Heart right ventricle (tissue), 16 donors: ENCODE measurements at regions not wholly inside any gene's neighbourhood (a gene's known extent, or its start where the extent isn't known, plus 50 kb on each side); places are given as distances from the start of the nearest gene placed in this dataset.

Experiments
- ATAC-seq, 8 donors: fragments of 200-7000 bp; cut with Tn5 transposase; one replicate each; pipeline ENCODE4 v1.9.1; 2020; ENCODE audit warnings: mild to moderate bottlenecking in 8 of 8, moderate library complexity in 8 of 8, moderate number of reproducible peaks in 1 of 8
- DNase-seq, 2 donors: peaks; one replicate each; pipeline ENCODE4 v3.0.0-alpha.2; 2020
- H3K27ac ChIP-seq, 10 donors: fragments of 200-600 bp; sonication (generic) in 2 of 10; one replicate each; pipeline versions ENCODE4 v1.5.0 to v1.8.0; 2020 to 2022; ENCODE audit warnings: mild to moderate bottlenecking in 3 of 10
- H3K27me3 ChIP-seq, 7 donors: fragments of 200-600 bp; one replicate each; pipeline ENCODE4 v1.8.0; 2021 to 2022; ENCODE audit warnings: mild to moderate bottlenecking in 2 of 7
- H3K36me3 ChIP-seq, 9 donors: fragments of 200-600 bp; sonication (generic) in 1 of 9; one replicate each; pipeline versions ENCODE4 v1.5.0 to v1.8.0; 2020 to 2022; ENCODE audit warnings: mild to moderate bottlenecking in 2 of 9
- H3K4me1 ChIP-seq, 9 donors: fragments of 200-600 bp; sonication (generic) in 1 of 9; one replicate each; pipeline versions ENCODE4 v1.5.0 to v1.8.0; 2020 to 2022; ENCODE audit warnings: mild to moderate bottlenecking in 4 of 9
- H3K4me3 ChIP-seq, 10 donors: fragments of 200-600 bp; sonication (generic) in 2 of 10; one replicate each; pipeline versions ENCODE4 v1.5.0 to v1.8.0; 2020 to 2022; ENCODE audit warnings: mild to moderate bottlenecking in 7 of 10, moderate library complexity in 2 of 10
- H3K9me3 ChIP-seq, 11 donors: fragments of 200-600 bp in 10 of 11; sonication (generic) in 2 of 11; one replicate each; pipeline versions ENCODE4 v1.5.0 to v1.8.0; 2013 to 2022; ENCODE audit warnings: mild to moderate bottlenecking in 2 of 11, control low read depth in 1 of 11, moderate library complexity in 1 of 11
- WGBS, 2 donors: extraction: QIAGEN DNeasy Blood & Tissue Kit; methylation state at CpG; one replicate each; pipeline ENCODE4 v1.1.7; 2013; ENCODE audit warnings: inconsistent platforms in 1 of 2; 5-methylcytosine and 5-hydroxymethylcytosine counted together
- intact Hi-C, 10 donors: fragments of 100-400 bp; cut with DNase I; formaldehyde crosslinking; loops; one replicate each; pipeline versions ENCODE4 v1.11.1 to v1.14.2; 2022
- TF ChIP-seq, protein P1 (sequence below), 9 donors: fragments of 200-600 bp; sonication (generic) in 2 of 9; IDR thresholded peaks; one replicate each; pipeline versions ENCODE4 v1.5.0 to v1.8.0; 2021 to 2022; ENCODE audit warnings: antibody characterized with exemption in 9 of 9, mild to moderate bottlenecking in 5 of 9, moderate library complexity in 1 of 9
- donor health status: Arrhythmogenic right ventricular cardiomyopathy.
- donor health status: ischemic (EF 13 %, LVEDD 7.1; RV severe dilation, severe dysfunction).
- donor health status: healthy with polysubstance abuse.
- donor health status: DM: no; HTN: yes; CAD: no.
- donor health status: DM: no; HTN: no; CAD: no.
- donor health status: ischemic (EF 25% LVEDD 6.9; RV normal size, moderate dysfunction).
- donor health status: ischemic (EF 25% LVEDD 5.7; RV mildly dilated, moderate dysfunction).
- donor health status: healthy.
- donor health status: DM: yes; HTN: yes; CAD: no.
- donor health status: Ischemic cardiomyopathy.
- donor health status: ischemic (EF 35%, LVEDD 5.7; RV mildly dilated, moderate dysfunction).
- donor health status: nonischemic (EF 11% LVEDD 7.7; RV severe dilation, severe dysfunction).
- donor health status: DM: yes; HTN: yes; CAD: no.
- donor health status: PGD.
- donor health status: ischemic (EF 29% LVEDD 5.4; RV normal size, mild dysfunction).
- donor health status: nonischemic (EF 23%, LVEDD 6.1; RV moderate dilation, normal function).

DNA sequence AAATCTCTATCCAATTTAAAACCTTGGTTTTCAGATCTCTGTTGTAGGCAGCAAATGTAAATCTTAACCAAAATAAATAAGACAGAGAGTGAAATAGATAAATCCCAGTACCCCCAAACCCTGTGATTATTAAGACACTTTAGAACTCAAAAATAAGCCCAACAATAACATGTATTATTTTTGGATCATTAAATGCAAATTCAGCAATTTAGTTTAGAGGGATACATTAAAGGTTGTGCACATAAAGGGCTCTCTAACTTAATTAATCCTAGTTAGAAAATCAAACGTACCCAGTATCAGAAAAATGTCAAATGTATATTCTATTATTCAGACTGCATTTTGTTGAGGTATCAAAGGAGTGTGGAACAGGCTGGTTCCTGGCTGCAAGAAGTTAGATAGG, 416.8 kb downstream of the SLC16A7 start:
- Histone ChIP-seq H3K9me3 (no peaks in the 10 kb centered on the region), H3K27me3 (no peaks in the 10 kb centered on the region), H3K4me3 (no peak overlapping the region)

DNA sequence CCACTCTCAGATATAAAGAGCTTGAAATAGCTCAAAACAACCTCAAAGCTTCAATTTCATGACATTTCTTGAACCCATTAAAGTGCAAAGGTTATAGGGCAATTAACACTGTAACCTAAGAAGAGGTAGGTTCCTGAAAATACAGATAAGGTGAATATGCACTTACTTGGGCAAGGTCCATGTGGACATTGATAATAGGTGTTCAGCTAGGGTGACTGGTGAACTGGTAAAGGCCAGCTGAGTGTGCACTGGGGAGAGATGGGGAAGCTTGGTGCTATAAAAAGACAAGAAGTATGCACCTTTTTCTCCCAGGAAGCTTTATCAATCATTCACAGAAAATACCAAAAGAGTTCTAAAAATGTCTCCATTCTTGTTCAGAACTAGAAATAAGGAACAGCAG, 418.6 kb downstream of the SLC16A7 start:
- no peak for ATAC-seq
- Histone ChIP-seq H3K36me3 (no peaks in the 10 kb centered on the region), H3K4me1 (no peaks in the 10 kb centered on the region), H3K27ac (no peak overlapping the region), H3K4me3 (no peak overlapping the region), H3K9me3 (no peaks in the 10 kb centered on the region), H3K27me3 (no peaks in the 10 kb centered on the region)
- no peak for DNase-seq
- intact Hi-C loops = no loop called here
- TF ChIP-seq, protein P1, sequence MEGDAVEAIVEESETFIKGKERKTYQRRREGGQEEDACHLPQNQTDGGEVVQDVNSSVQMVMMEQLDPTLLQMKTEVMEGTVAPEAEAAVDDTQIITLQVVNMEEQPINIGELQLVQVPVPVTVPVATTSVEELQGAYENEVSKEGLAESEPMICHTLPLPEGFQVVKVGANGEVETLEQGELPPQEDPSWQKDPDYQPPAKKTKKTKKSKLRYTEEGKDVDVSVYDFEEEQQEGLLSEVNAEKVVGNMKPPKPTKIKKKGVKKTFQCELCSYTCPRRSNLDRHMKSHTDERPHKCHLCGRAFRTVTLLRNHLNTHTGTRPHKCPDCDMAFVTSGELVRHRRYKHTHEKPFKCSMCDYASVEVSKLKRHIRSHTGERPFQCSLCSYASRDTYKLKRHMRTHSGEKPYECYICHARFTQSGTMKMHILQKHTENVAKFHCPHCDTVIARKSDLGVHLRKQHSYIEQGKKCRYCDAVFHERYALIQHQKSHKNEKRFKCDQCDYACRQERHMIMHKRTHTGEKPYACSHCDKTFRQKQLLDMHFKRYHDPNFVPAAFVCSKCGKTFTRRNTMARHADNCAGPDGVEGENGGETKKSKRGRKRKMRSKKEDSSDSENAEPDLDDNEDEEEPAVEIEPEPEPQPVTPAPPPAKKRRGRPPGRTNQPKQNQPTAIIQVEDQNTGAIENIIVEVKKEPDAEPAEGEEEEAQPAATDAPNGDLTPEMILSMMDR (IDR thresholded peaks at IDR 0.05) = no peak

More for the DNA sequence above, 416.8 kb downstream of the SLC16A7 start:
- ATAC-seq = no peak
- no peaks in the 10 kb centered on the region for H3K4me1 ChIP-seq
- TF ChIP-seq, protein P1 (IDR thresholded peaks at IDR 0.05) = no peak
- intact Hi-C loops = no loop called here
- WGBS, 2 donors = 42 to 57% methylated on average over 1 of the region's 1 CpG
- no peaks in the 10 kb centered on the region for H3K36me3 ChIP-seq
- DNase-seq = no peak
- no peak overlapping the region for H3K27ac ChIP-seq

DNA sequence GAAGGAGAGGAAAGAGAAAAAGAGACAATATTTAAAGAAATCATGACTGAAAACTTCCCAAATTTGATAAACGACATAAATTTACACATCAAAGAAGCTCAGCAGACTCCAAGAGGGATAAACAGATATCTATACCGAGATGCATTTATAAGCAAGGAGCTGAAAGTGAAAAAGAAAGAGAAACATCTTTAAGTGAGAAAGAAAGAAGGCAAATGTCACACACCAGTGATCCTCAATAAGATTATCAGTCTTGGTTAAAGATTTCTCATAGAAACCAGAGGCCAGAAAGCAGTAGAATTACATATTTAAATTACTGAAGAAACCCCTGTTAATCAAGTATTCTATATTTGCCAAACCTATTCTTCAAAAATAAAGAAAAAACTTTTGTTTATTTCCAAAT, 424.2 kb downstream of the SLC16A7 start:
- intact Hi-C loops = no loop called here
- Histone ChIP-seq H3K27ac (no peak overlapping the region), H3K27me3 (no peaks in the 10 kb centered on the region), H3K36me3 (no peaks in the 10 kb centered on the region), H3K4me3 (no peak overlapping the region), H3K9me3 (no peaks in the 10 kb centered on the region), H3K4me1 (no peaks in the 10 kb centered on the region)
- 71 to 75% methylated on average over 2 of the region's 2 CpGs for WGBS, 2 donors
- ATAC-seq (no peak), DNase-seq (no peak)
- TF ChIP-seq, protein P1 (IDR thresholded peaks at IDR 0.05) = no peak

DNA sequence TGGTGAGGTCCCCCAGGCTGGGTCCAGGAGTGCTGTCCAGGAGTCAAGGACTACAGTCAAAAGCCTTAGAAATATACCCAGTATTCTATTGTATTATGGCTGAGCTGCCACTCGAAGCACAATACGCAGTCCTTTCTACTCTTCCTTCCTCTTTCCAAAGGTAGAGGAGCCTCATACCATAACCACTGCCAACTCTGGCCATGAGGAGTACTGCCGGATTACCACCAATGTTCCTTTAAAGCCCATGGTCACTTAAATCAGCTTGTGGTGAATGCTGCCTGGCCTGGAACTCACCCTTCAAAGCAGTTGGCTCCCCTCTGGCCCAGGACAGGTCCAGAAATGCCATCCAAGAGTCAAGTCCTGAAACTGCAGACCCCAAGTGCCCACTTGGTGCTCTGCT, 425.4 kb downstream of the SLC16A7 start:
- TF ChIP-seq, protein P1 (IDR thresholded peaks at IDR 0.05) = no peak
- Histone ChIP-seq H3K4me1 (no peaks in the 10 kb centered on the region), H3K9me3 (no peaks in the 10 kb centered on the region), H3K27me3 (no peaks in the 10 kb centered on the region), H3K27ac (no peak overlapping the region), H3K4me3 (no peak overlapping the region), H3K36me3 (no peaks in the 10 kb centered on the region)
- 87 to 97% methylated on average over 3 of the region's 3 CpGs for WGBS, 2 donors
- DNase-seq = no peak
- no peak for ATAC-seq
- intact Hi-C loops = no loop called here

DNA sequence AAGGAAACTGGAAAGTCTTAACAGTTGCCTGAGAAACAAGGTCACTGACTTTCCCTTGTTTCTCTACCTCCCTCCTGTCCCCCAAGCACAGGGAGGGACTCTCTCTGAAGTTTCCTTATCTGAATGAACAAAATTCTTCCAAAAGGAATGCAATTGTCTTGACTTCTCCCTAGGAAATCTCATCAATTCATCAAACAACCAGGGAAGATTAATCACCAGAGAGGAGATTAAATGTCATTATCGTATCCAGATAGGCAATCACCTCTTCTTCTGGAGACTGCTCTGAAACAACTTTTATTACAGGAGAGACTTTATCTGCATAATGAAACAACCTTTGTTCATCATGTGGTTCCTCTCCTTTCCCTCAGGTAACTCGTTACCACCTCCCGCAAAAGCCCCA, 431.4 kb downstream of the SLC16A7 start:
- no peaks in the 10 kb centered on the region for H3K4me1 ChIP-seq
- H3K36me3 ChIP-seq = no peaks in the 10 kb centered on the region
- 79 to 83% methylated on average over 3 of the region's 3 CpGs for WGBS, 2 donors
- intact Hi-C loops = no loop called here
- no peak for ATAC-seq
- TF ChIP-seq, protein P1 (IDR thresholded peaks at IDR 0.05) = no peak
- DNase-seq = no peak
- H3K4me3 ChIP-seq = no peak overlapping the region
- H3K9me3 ChIP-seq = peaks cover 0 to 2% (median 0%) of the 10 kb centered on the region in 11 donors
- H3K27ac ChIP-seq = no peak overlapping the region
- no peaks in the 10 kb centered on the region for H3K27me3 ChIP-seq
